Panc1 (cell line): ENCODE measurements at regions not wholly inside any gene's neighbourhood (a gene's known extent, or its start where the extent isn't known, plus 50 kb on each side); places are given as distances from the start of the nearest gene placed in this dataset.

Source experiments
- ATAC-seq: fragments of 200-7000 bp; cut with Tn5 transposase; 2 replicates; pipeline ENCODE4 v1.9.1; 2020; ENCODE audit warnings: mild to moderate bottlenecking, moderate library complexity
- BruUV-seq: library from RNA; stranded (reverse); fragments of 400-500 nt; replicated peaks from 2 replicates; lab custom pipeline; 2021; lab: Mats Ljungman, UMichigan
- CTCF ChIA-PET: fragments of 300-600 bp; sonication (Branson Sonifier 250); formaldehyde crosslinking; loops from one replicate; lab custom pipeline; 2022; ENCODE audit warnings: antibody characterized with exemption; lab: Charles Lee
- POLR2A ChIA-PET: fragments of 300-600 bp; sonication (Branson Sonifier 250); formaldehyde crosslinking; loops from one replicate; lab custom pipeline; 2022; ENCODE audit warnings: antibody characterized with exemption; lab: Charles Lee
- DNase-seq: peaks from one replicate; pipeline ENCODE4 v3.0.0-alpha.2; 2010; ENCODE audit warnings: low read depth, low spot score
- H3K27ac ChIP-seq: 2 replicates; pipeline ENCODE4 v1.5.1; 2011; ENCODE audit warnings: mild to moderate bottlenecking, low read length, inconsistent platforms
- H3K27me3 ChIP-seq: fragments of 200-500 bp; sonication (Bioruptor generic); 2 replicates; pipeline ENCODE4 v1.6.0; 2014; ENCODE audit warnings: low read length, inconsistent platforms; ENCODE audit not compliant: control insufficient read depth, insufficient read depth
- H3K36me3 ChIP-seq: fragments of 200-500 bp; sonication (Bioruptor generic); 2 replicates; pipeline ENCODE4 v1.5.1; 2014; ENCODE audit warnings: inconsistent platforms, mild to moderate bottlenecking, low read length, moderate library complexity; ENCODE audit not compliant: control insufficient read depth, insufficient read depth
- H3K4me1 ChIP-seq: 2 replicates; pipeline ENCODE4 v1.5.1; 2011; ENCODE audit warnings: inconsistent platforms, mild to moderate bottlenecking, low read length, moderate library complexity; ENCODE audit not compliant: control insufficient read depth, insufficient read depth
- H3K4me3 ChIP-seq, 2 experiments: 2 replicates each; pipeline ENCODE4 v1.5.1; 2011 to 2012; ENCODE audit warnings: low read depth in 2 of 2, low read length in 2 of 2, mild to moderate bottlenecking in 2 of 2, inconsistent platforms in 1 of 2, moderate library complexity in 1 of 2
- H3K9me3 ChIP-seq: fragments of 200-500 bp; sonication (Bioruptor generic); 2 replicates; pipeline ENCODE4 v1.5.1; 2014; ENCODE audit warnings: low read depth, mild to moderate bottlenecking, inconsistent platforms, low read length, moderate library complexity; ENCODE audit not compliant: control insufficient read depth, insufficient read depth
- CTCF ChIP-seq: fragments of 450-650 bp; IDR thresholded peaks from 2 replicates; pipeline ENCODE4 v1.5.1; 2017; ENCODE audit warnings: mild to moderate bottlenecking
- POLR2AphosphoS5 ChIP-seq: IDR thresholded peaks from 2 replicates; pipeline ENCODE4 v1.6.1; 2012; ENCODE audit warnings: mild to moderate bottlenecking, low read depth, low read length, moderate library complexity
- REST ChIP-seq, 2 experiments: IDR thresholded peaks; 2 replicates each; pipeline ENCODE4 v1.6.1; 2011 to 2012; ENCODE audit warnings: low read depth in 2 of 2, control low read depth in 1 of 2, low read length in 1 of 2, mild to moderate bottlenecking in 1 of 2, moderate library complexity in 1 of 2; ENCODE audit not compliant: insufficient read depth in 1 of 2
- SIN3A ChIP-seq: IDR thresholded peaks from 2 replicates; pipeline ENCODE4 v1.6.1; 2012; ENCODE audit warnings: low read depth, mild to moderate bottlenecking, low read length, moderate library complexity, borderline replicate concordance; ENCODE audit not compliant: insufficient read depth
- TCF7L2 ChIP-seq: IDR thresholded peaks from 2 replicates; pipeline ENCODE4 v1.6.1; 2011; ENCODE audit warnings: mild to moderate bottlenecking, low read depth, low read length, inconsistent platforms
- in situ Hi-C: cut with HindIII; loops from 2 replicates; pipeline ENCODE4 v1.10.0; 2016; ENCODE audit warnings: low sequenced_read_pairs, low pct_unique_long_range_greater_than_20kb
- intact Hi-C: fragments of 100-400 bp; cut with micrococcal nuclease; formaldehyde crosslinking; loops from one replicate; pipeline ENCODE4 v1.10.0; 2022; ENCODE audit not compliant: unreplicated experiment

DNA sequence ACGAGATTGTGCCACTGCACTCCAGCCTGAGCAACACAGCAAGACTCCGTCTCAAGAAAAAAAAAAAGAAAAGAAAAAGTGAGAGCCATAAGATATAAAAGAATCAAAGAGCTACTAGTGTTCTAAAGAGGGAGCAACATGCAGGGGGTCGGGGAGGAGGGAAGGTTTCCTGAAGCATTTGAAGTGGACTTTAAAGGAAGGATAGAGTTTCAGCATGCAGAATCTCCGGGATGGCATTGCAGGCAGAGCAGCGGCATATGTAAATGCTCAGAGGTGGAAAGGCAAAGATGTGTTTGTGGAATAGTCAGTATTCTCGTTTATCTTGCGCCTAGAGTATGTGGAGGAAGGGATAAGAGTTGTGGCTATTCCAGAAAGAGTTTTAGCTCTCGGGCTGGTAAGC, 447.6 kb upstream of the NFE2L3 start:
- in situ Hi-C loops, result no loop called here
- TF ChIP-seq POLR2AphosphoS5, result no peak
- no peak for TF ChIP-seq CTCF
- TF ChIP-seq SIN3A, result no peak
- no peak for TF ChIP-seq REST (IDR thresholded peaks at IDR 0.05; ENCODE audit: insufficient read depth in 1 of 2, low read depth in 2 of 2, low read length in 1 of 2)
- TF ChIP-seq TCF7L2, result no peak
- CTCF ChIA-PET, result no interaction called here

GRCh38 chr7:25706764-25707163, 445.2 kb upstream of the NFE2L3 start:
- Histone ChIP-seq H3K27ac (no peak overlapping the region), H3K9me3 (no peaks in the 10 kb centered on the region), H3K27me3 (no peaks in the 10 kb centered on the region), H3K4me3 (no peak overlapping the region), H3K36me3 (no peaks in the 10 kb centered on the region), H3K4me1 (no peaks in the 10 kb centered on the region)
- ATAC-seq (no peak), DNase-seq (no peak)
- CTCF ChIA-PET, result interaction anchor here (0.6 kb wide), 1 partner anchor 100 kb away, joined by 4 read pairs; no protein-coding TSS in a partner anchor
- in situ Hi-C loops (no loop called here), intact Hi-C loops (no loop called here)
- no peak for TF ChIP-seq CTCF
- TF ChIP-seq SIN3A, result no peak
- no peak for TF ChIP-seq TCF7L2
- POLR2A ChIA-PET, result no interaction called here
- no TSS peak for BruUV-seq

More for the DNA sequence above, 447.6 kb upstream of the NFE2L3 start:
- Histone ChIP-seq H3K27ac (no peak overlapping the region), H3K36me3 (no peaks in the 10 kb centered on the region), H3K9me3 (no peaks in the 10 kb centered on the region), H3K4me3 (no peak overlapping the region), H3K4me1 (no peaks in the 10 kb centered on the region), H3K27me3 (no peaks in the 10 kb centered on the region)
- POLR2A ChIA-PET, result no interaction called here
- ATAC-seq (no peak), DNase-seq (no peak)
- intact Hi-C loops, result no loop called here
- BruUV-seq, result no TSS peak
